ENCODE measurements at regions not wholly inside any gene's neighbourhood (a gene's known extent, or its start where the extent isn't known, plus 50 kb on each side); places are given as distances from the start of the nearest gene placed in this dataset.

DNA sequence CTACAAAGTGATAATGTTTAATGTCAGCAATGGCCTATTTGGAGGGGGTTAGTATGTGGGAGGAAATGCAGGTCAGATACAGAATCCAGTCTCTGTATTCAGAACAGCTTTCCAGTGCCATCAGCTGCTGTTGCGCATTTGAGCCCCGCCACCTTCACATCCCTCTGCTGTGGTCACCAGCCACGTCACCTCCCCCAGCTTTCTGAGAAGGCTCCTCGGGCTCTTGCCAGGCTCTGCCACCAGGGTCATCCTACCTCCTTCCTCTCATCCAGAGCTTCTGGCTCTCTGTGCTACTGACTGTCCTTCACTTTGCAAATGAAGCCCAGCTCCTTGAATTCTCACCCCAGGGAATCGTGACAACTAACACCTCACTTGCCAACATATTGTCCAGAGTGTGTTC lies 138.8 kb downstream of the PIK3R1 start:
- H4K20me1 ChIP-seq (ENCODE audit: insufficient read depth), result no peaks in the 10 kb centered on the region
- TF ChIP-seq, protein P1, sequence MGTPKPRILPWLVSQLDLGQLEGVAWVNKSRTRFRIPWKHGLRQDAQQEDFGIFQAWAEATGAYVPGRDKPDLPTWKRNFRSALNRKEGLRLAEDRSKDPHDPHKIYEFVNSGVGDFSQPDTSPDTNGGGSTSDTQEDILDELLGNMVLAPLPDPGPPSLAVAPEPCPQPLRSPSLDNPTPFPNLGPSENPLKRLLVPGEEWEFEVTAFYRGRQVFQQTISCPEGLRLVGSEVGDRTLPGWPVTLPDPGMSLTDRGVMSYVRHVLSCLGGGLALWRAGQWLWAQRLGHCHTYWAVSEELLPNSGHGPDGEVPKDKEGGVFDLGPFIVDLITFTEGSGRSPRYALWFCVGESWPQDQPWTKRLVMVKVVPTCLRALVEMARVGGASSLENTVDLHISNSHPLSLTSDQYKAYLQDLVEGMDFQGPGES (IDR thresholded peaks at IDR 0.05; ENCODE audit: low read depth, low read length), result no peak
- no peak for TF ChIP-seq RAD21 (IDR thresholded peaks at IDR 0.05; ENCODE audit: low read length)
- TF ChIP-seq SIN3A (IDR thresholded peaks at IDR 0.05; ENCODE audit: borderline replicate concordance, low read depth, low read length), result no peak
- no peak for TF ChIP-seq POLR2AphosphoS5 (IDR thresholded peaks at IDR 0.05; ENCODE audit: low read depth, low read length)
- no peak for TF ChIP-seq GABPA (IDR thresholded peaks at IDR 0.05; ENCODE audit: low read depth)
- no peak for TF ChIP-seq MXI1 (IDR thresholded peaks at IDR 0.05; ENCODE audit: low read depth, low read length)
- TF ChIP-seq, protein P2, sequence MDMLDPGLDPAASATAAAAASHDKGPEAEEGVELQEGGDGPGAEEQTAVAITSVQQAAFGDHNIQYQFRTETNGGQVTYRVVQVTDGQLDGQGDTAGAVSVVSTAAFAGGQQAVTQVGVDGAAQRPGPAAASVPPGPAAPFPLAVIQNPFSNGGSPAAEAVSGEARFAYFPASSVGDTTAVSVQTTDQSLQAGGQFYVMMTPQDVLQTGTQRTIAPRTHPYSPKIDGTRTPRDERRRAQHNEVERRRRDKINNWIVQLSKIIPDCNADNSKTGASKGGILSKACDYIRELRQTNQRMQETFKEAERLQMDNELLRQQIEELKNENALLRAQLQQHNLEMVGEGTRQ (IDR thresholded peaks at IDR 0.05; ENCODE audit: borderline replicate concordance, low read depth, low read length), result no peak
- TF ChIP-seq NFIC (IDR thresholded peaks at IDR 0.05; ENCODE audit: borderline replicate concordance), result no peak
- no peak overlapping the region for H3K4me3 ChIP-seq (ENCODE audit: low read depth in 2 of 2, low read length in 1 of 2)
- H3K36me3 ChIP-seq (replicated peaks in 1 of 2; ENCODE audit: control insufficient read depth in 1 of 2, insufficient read depth in 2 of 2, low read length in 1 of 2), result no peaks in the 10 kb centered on the region
- no peak overlapping the region for H3K4me2 ChIP-seq
- WGBS (ENCODE audit: low lambda C conversion rate), result 84% methylated on average over 5 of the region's 5 CpGs
- no peaks in the 10 kb centered on the region for H3K27me3 ChIP-seq (ENCODE audit: insufficient read depth)
- H3K4me1 ChIP-seq (ENCODE audit: control insufficient read depth in 1 of 2, insufficient read depth in 2 of 2, low read depth in 1 of 2, low read length in 1 of 2), result peaks cover 0 to 3% of the 10 kb centered on the region in 2 experiments; a peak in 1 of 4 replicates
- POLR2A ChIA-PET, result no interaction called here
- H3K79me2 ChIP-seq (ENCODE audit: insufficient read depth), result no peaks in the 10 kb centered on the region
- CTCF ChIA-PET, result no interaction called here
- no peak overlapping the region for H3K9ac ChIP-seq
- H3K9me2 ChIP-seq, result no peaks in the 10 kb centered on the region
- H3K9me3 ChIP-seq, result no peaks in the 10 kb centered on the region
- H3F3A ChIP-seq (replicated peaks; ENCODE audit: insufficient read depth), result no peaks in the 10 kb centered on the region
- H3K27ac ChIP-seq (ENCODE audit: low read depth in 2 of 2, low read length in 1 of 2), result no peak overlapping the region
- no peak for DNase-seq
- H2AFZ ChIP-seq (ENCODE audit: low read depth), result no peak overlapping the region

DNA sequence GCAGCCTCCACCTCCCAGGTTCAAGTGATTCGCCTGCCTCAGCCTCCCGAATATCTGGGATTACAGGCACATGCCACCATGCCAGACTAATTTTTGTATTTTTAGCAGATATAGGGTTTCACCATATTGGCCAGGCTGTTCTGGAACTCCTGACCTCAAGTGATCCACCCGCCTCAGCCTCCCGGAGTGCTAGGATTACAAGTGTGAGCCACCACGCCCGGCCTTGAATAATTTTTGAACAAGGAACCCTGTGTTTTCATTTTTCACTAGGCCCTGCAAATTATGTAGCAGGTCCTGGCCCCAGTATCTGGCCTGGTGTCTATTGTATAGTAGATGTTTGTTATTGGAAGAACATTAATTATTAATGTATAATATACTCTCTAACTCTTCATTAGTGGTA lies 140.7 kb downstream of the PIK3R1 start:
- H3K9me3 ChIP-seq, result no peaks in the 10 kb centered on the region
- CTCF ChIA-PET, result no interaction called here
- no peak overlapping the region for H2AFZ ChIP-seq (ENCODE audit: low read depth)
- POLR2A ChIA-PET, result no interaction called here
- 89% methylated on average over 6 of the region's 6 CpGs for WGBS (ENCODE audit: low lambda C conversion rate)
- no peaks in the 10 kb centered on the region for H3K27me3 ChIP-seq (ENCODE audit: insufficient read depth)
- no peaks in the 10 kb centered on the region for H4K20me1 ChIP-seq (ENCODE audit: insufficient read depth)
- H3K9me2 ChIP-seq, result no peaks in the 10 kb centered on the region
- H3K4me2 ChIP-seq, result no peak overlapping the region
- no peak overlapping the region for H3K9ac ChIP-seq
- no peak overlapping the region for H3K27ac ChIP-seq (ENCODE audit: low read depth in 2 of 2, low read length in 1 of 2)
- no peaks in the 10 kb centered on the region for H3K36me3 ChIP-seq (replicated peaks in 1 of 2; ENCODE audit: control insufficient read depth in 1 of 2, insufficient read depth in 2 of 2, low read length in 1 of 2)
- no peaks in the 10 kb centered on the region for H3F3A ChIP-seq (replicated peaks; ENCODE audit: insufficient read depth)
- no peak for DNase-seq
- H3K79me2 ChIP-seq (ENCODE audit: insufficient read depth), result no peaks in the 10 kb centered on the region
- no peak overlapping the region for H3K4me3 ChIP-seq (ENCODE audit: low read depth in 2 of 2, low read length in 1 of 2)
- peaks cover 0 to 3% of the 10 kb centered on the region in 2 experiments; a peak in 1 of 4 replicates for H3K4me1 ChIP-seq (ENCODE audit: control insufficient read depth in 1 of 2, insufficient read depth in 2 of 2, low read depth in 1 of 2, low read length in 1 of 2)
- TF ChIP-seq EZH2phosphoT487 (IDR thresholded peaks at IDR 0.05; ENCODE audit: borderline replicate concordance, low read depth), result no peak
- TF ChIP-seq CHD2 (IDR thresholded peaks at IDR 0.05; ENCODE audit: low read length, partially characterized antibody), result no peak
- TF ChIP-seq, protein P3, sequence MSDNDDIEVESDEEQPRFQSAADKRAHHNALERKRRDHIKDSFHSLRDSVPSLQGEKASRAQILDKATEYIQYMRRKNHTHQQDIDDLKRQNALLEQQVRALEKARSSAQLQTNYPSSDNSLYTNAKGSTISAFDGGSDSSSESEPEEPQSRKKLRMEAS (IDR thresholded peaks at IDR 0.05; ENCODE audit: low read depth), result no peak
- no peak for TF ChIP-seq ELF1 (IDR thresholded peaks at IDR 0.05)
- no peak for TF ChIP-seq NFIC (IDR thresholded peaks at IDR 0.05; ENCODE audit: borderline replicate concordance)
- TF ChIP-seq RCOR1 (IDR thresholded peaks at IDR 0.05; ENCODE audit: low read length), result no peak
- TF ChIP-seq TEAD4 (IDR thresholded peaks at IDR 0.05; ENCODE audit: borderline replicate concordance, insufficient read depth), result no peak
- no peak for TF ChIP-seq MEF2A (IDR thresholded peaks at IDR 0.05; ENCODE audit: borderline replicate concordance, low read depth)
- no peak for TF ChIP-seq FOXM1 (IDR thresholded peaks at IDR 0.05; ENCODE audit: low read depth)
- TF ChIP-seq, protein P4, sequence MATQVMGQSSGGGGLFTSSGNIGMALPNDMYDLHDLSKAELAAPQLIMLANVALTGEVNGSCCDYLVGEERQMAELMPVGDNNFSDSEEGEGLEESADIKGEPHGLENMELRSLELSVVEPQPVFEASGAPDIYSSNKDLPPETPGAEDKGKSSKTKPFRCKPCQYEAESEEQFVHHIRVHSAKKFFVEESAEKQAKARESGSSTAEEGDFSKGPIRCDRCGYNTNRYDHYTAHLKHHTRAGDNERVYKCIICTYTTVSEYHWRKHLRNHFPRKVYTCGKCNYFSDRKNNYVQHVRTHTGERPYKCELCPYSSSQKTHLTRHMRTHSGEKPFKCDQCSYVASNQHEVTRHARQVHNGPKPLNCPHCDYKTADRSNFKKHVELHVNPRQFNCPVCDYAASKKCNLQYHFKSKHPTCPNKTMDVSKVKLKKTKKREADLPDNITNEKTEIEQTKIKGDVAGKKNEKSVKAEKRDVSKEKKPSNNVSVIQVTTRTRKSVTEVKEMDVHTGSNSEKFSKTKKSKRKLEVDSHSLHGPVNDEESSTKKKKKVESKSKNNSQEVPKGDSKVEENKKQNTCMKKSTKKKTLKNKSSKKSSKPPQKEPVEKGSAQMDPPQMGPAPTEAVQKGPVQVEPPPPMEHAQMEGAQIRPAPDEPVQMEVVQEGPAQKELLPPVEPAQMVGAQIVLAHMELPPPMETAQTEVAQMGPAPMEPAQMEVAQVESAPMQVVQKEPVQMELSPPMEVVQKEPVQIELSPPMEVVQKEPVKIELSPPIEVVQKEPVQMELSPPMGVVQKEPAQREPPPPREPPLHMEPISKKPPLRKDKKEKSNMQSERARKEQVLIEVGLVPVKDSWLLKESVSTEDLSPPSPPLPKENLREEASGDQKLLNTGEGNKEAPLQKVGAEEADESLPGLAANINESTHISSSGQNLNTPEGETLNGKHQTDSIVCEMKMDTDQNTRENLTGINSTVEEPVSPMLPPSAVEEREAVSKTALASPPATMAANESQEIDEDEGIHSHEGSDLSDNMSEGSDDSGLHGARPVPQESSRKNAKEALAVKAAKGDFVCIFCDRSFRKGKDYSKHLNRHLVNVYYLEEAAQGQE (IDR thresholded peaks at IDR 0.05; ENCODE audit: low read depth, low read length), result no peak
